HG02763 (cell line): ENCODE measurements at regions not wholly inside any gene's neighbourhood (a gene's known extent, or its start where the extent isn't known, plus 50 kb on each side); places are given as distances from the start of the nearest gene placed in this dataset.

Experiments
- ATAC-seq: cut with Tn5 transposase; IDR thresholded peaks from one replicate; pipeline ENCODE4 v1.9.1; 2021; ENCODE audit warnings: mild to moderate bottlenecking, moderate library complexity; ENCODE audit not compliant: unreplicated experiment

GRCh38 chr18:40613721-40614120 is 1341.3 kb upstream of the PIK3C3 start:
- no peak for ATAC-seq

GRCh38 chr18:40612356-40612755 is 1342.7 kb upstream of the PIK3C3 start:
- ATAC-seq = no peak

DNA sequence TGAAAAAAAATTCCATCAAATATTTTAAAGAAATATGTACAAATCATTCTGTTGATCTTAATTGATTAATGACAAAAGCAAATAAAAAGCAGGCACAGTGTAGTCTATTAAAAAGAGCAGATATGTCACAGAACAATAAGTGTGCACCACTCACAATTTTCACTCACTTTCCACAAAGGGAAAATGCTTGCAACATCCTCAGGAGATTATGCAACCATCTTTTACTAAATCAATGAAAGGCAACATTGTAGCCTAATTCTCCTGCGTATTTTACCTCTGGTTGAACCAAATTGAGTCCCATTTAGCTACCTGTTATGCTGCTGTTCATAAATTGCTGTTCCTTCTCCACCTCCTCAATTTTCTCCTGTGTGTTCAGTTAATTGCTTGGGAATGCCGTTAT is 1346.8 kb upstream of the PIK3C3 start:
- ATAC-seq = no peak

DNA sequence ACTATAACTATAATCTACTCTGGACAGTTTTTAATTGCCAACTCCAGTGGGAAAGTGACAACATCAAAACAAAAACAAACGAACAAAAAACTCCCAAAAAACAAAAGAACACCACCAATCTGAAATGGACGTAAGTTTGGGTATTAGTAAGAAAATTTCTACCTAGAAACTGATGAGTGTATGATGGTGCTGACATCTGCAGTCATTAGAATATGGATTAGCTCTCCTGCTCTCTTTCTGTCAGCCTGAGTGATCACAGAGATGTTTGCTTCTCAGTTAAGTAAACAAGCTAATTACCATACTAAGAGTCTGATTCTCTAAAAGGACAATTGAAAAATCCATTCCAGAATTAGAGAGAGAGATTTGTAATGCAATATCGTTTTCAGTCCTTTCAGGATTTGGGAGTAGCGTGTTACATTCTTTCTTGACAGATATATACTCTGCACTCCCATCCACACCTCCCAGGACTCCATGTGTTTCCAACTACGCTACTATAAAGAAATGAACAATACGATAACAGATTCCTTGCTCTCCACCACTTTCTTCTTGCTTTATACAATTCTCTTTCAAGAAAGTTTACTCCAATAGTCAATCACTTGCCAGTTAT is 1347.4 kb upstream of the PIK3C3 start:
- ATAC-seq = no peak

- no peak for ATAC-seq
Observed at GRCh38 chr18:40606996-40607395, 1348.0 kb upstream of the PIK3C3 start.

GRCh38 chr18:40583671-40584070 is 1371.4 kb upstream of the PIK3C3 start:
- no peak for ATAC-seq

DNA sequence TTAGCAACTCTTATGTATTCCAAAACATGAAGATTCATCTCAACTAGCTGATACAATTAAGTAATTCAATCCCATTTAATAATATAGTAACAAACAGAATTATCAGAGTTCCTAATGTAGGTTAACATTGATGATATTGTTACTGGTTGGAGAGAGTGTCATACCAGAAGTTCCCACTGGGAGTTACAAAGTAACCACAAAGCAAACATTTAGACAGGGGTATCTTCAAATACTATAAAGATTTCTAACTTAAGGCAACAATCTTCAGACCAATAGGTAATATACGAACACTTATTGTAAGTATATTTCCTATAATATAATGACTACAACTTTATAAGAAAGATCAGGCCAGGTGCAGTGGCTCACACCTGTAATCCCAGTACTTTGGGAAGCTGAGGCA is 1372.9 kb upstream of the PIK3C3 start:
- no peak for ATAC-seq

DNA sequence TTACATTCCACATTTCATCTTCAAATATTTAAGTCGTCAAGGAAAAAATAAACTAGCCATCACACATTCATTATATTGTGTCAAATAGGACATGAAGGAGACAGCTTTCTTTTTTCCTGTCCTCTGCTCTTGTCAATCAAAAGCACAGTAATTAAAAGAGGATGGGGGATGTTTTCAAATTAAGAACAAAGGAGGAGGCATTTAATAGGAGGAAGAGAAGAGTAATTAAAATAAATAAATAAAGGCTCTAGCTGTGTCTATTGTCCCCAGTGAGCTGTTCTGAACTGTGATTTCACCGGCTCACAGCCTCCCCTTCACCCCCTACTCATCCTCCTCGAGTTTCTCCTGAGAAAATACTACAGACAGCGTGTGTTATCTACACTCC is 1377.1 kb upstream of the PIK3C3 start:
- no peak for ATAC-seq

- ATAC-seq = no peak
Observed at GRCh38 chr18:40577239-40577980, 1377.6 kb upstream of the PIK3C3 start.

GRCh38 chr18:40576507-40577115 is 1378.4 kb upstream of the PIK3C3 start:
- ATAC-seq = no peak

DNA sequence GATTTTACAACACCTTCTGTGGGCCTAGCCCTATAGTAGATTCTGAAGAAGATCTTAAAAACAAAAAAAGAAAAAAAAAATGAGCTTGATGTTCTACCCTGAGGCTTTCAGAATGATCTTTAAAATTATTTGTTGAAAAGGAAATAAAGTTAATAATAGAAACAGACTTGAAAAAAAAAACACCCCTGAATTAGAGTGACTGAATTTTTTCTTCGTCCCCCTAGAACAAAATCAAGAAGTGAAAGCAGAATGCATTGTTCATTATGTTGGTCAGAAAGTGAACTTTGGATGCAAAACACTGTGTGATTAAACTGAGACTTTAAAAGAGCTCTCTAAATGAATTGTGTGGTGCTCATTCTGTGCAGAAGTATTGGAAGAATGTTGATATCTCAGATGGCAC is 1384.4 kb upstream of the PIK3C3 start:
- ATAC-seq = no peak

DNA sequence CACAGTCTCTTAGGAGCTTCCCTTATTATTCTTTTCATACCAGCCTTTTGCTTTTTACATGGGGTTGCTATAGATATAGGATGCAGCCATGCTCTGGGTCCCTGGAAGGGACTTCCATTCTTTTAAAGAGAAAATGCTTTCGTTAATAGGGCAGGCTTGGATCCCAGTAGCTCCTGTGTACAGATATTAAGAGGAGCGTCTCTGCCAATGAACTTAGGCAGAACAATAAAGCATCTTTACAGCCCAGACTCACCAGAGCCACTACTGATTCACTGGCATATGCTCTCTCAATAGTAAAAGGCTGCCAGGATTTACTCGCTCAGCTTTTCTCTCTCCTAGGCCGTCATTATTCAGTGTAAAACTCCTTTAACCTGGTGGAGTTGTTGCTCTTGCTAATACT is 1385.4 kb upstream of the PIK3C3 start:
- ATAC-seq = no peak

DNA sequence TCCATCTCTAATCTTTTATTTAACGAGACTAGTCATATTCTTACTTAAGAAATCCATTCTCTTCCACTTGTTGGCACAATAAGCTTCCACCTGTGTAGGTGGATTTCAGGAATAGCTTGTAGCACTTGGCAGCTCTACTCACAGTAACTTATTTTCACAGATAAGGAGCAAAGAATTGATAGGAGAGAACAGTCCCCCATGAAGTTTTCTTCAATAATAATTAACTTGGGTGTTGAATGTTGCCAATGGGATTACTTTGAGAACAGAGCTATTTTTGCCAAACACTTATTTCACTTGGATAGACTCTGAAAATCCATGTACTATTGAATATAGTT is 1388.6 kb upstream of the PIK3C3 start:
- no peak for ATAC-seq

DNA sequence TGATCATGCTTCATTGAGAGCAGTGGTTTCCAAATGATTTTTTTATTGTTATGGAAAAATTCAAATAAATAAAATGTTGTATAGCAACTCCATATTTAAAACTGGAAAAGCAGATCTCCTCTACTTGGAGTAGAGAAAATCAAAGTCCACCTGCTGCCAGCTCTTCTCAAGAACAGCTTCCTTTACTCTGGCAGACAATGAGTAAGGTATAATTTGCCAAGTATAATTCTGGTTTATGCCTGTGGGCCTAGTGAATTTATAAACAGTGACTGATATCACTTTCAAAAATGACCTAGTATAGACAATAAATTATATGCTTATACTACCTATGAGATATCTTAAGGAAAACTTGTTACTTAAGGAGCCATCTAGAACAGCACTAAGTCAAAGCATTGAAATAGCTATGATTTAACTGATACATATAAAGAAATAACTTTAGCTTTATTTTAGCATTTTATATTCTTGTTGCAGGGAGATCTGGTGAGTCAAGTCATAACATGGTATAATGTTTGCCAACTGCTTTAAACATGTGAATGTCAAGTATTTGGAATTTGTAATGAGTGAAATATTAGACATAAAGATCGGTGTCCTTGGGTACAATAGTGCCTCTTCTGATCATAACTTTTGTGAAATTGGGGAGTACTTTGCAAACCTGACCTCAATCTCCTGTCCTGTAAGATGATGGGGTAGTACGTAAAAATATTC is 1389.1 kb upstream of the PIK3C3 start:
- no peak for ATAC-seq

DNA sequence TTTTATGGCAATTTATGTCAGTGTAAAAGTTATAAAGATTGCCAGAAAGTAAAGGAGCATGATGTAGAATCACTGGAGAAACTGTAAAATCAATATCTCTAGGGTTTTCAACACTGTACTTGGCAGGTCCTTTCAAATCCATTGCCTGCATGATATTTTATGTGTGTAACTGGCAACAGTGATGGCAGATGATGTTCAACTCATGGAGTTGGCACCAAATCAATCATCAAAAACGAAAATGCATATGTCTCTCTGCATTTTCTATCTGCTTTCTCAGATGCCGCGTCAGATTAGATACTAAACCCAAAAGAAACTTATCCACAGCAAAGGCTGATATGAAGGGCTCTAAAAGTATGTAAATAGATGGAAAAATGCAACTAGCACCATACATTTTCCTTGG is 1395.5 kb upstream of the PIK3C3 start:
- ATAC-seq = no peak

- ATAC-seq = no peak
Observed at GRCh38 chr18:40558706-40559392, 1396.2 kb upstream of the PIK3C3 start.

GRCh38 chr18:40555914-40556313 is 1399.1 kb upstream of the PIK3C3 start:
- no peak for ATAC-seq

- no peak for ATAC-seq
Observed at GRCh38 chr18:40553029-40553428, 1402.0 kb upstream of the PIK3C3 start.

DNA sequence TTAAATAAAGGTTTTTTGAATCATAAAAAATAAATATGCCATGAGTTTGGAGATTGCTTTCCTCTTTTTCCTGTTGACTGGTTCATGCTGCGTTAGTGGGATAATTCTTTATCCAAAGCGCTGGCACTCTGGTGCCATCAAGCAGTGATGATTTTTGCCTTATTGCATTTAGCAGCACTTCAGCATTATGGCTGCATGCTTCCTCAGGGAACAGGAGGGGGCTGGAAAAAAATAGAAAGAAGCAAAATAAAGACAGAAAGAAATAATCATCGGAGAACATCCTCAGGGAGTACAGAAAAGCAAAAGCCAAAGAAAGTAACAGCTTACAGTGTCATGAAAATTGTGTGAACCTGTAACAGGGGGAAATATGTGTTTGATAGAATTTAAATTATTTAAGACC is 1408.2 kb upstream of the PIK3C3 start:
- no peak for ATAC-seq

DNA sequence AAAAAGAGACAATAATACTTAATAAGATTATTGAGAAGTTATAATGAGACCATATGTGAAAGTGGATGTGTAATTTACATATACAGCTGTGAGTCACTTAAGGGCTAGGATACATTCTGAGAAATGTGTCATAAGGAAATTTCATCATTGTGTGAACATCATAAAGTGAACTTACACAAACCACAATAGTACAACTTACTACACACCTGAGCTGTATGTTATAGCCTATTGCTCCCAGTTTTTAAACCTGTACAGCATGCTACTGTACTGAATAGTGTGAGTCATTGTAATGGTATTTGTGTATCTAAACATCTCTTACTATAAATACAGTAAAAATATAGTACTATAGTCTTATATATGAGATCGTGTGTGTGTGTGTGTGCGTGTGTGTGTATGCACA is 1420.3 kb upstream of the PIK3C3 start:
- no peak for ATAC-seq

GRCh38 chr18:40532046-40532445 is 1423.0 kb upstream of the PIK3C3 start:
- no peak for ATAC-seq
